Naive thymus-derived CD4-positive, alpha-beta T cell (primary cell): ENCODE measurements at regions not wholly inside any gene's neighbourhood (a gene's known extent, or its start where the extent isn't known, plus 50 kb on each side); places are given as distances from the start of the nearest gene placed in this dataset.
"Not testable (repeated sequence)": the region's sequence is repeated elsewhere in the genome, so short reads cannot be mapped to it uniquely, and the experiment has no call there.

Experiments
- ATAC-seq: fragments of 150-1000 bp; cut with Tn5 transposase; 2 replicates; pipeline ENCODE4 v1.10.0; 2021; ENCODE audit warnings: mild to moderate bottlenecking, moderate library complexity
- CTCF ChIA-PET: fragments of 350-600 bp; sonication (Branson Sonifier 250); formaldehyde crosslinking; loops from one replicate; lab custom pipeline; 2021; ENCODE audit warnings: antibody characterized with exemption; lab: Charles Lee
- POLR2A ChIA-PET: fragments of 350-600 bp; sonication (Branson Sonifier 250); formaldehyde crosslinking; loops from one replicate; lab custom pipeline; 2021; ENCODE audit warnings: antibody characterized with exemption, inconsistent platforms; lab: Charles Lee
- DNase-seq, 9 donors: peaks; one replicate each; pipeline versions ENCODE4 v3.0.0 to v3.0.0-alpha.2; 2020 to 2022; ENCODE audit warnings: mixed read lengths in 1 of 9
- H3K27ac ChIP-seq: one replicate; pipeline ENCODE4 v1.7.0; 2013; ENCODE audit warnings: mild to moderate bottlenecking, low read depth, low read length, moderate library complexity
- H3K27me3 ChIP-seq, 2 donors: one replicate each; pipeline ENCODE4 v1.7.0; 2013; ENCODE audit warnings: low read length in 2 of 2, mild to moderate bottlenecking in 2 of 2, moderate library complexity in 2 of 2; ENCODE audit not compliant: control insufficient read depth in 2 of 2, insufficient read depth in 2 of 2
- H3K36me3 ChIP-seq, 3 experiments: 1 replicate in 2 of 3; 2 replicates in 1 of 3; pipeline ENCODE4 v1.7.0; 2013; ENCODE audit warnings: low read length in 3 of 3, mild to moderate bottlenecking in 3 of 3, moderate library complexity in 1 of 3; ENCODE audit not compliant: insufficient read depth in 3 of 3, control insufficient read depth in 2 of 3
- H3K4me1 ChIP-seq, 2 donors: one replicate each; pipeline ENCODE4 v1.7.0; 2013; ENCODE audit warnings: low read length in 2 of 2, mild to moderate bottlenecking in 2 of 2, moderate library complexity in 1 of 2; ENCODE audit not compliant: control insufficient read depth in 2 of 2, insufficient read depth in 2 of 2
- H3K4me3 ChIP-seq: 2 replicates; pipeline ENCODE4 v1.7.0; 2013; ENCODE audit warnings: mild to moderate bottlenecking, low read length
- H3K9me3 ChIP-seq, 3 experiments: 1 replicate in 2 of 3; 2 replicates in 1 of 3; pipeline ENCODE4 v1.7.0; 2013; ENCODE audit warnings: low read length in 3 of 3; ENCODE audit not compliant: control insufficient read depth in 2 of 3
- H3K27ac Mint-ChIP-seq, 9 donors: one replicate each; pipeline ENCODE4 v1.8.0; 2020 to 2022; ENCODE audit warnings: mixed read lengths in 9 of 9, mild to moderate bottlenecking in 8 of 9, moderate library complexity in 5 of 9, inconsistent platforms in 2 of 9
- H3K27me3 Mint-ChIP-seq, 5 donors: one replicate each; pipeline ENCODE4 v1.8.0; 2021 to 2022; ENCODE audit warnings: mixed read lengths in 5 of 5, mild to moderate bottlenecking in 1 of 5
- H3K36me3 Mint-ChIP-seq, 5 donors: one replicate each; pipeline ENCODE4 v1.8.0; 2020 to 2022; ENCODE audit warnings: mixed read lengths in 5 of 5, mild to moderate bottlenecking in 3 of 5, inconsistent platforms in 1 of 5
- H3K4me1 Mint-ChIP-seq, 7 donors: one replicate each; pipeline ENCODE4 v1.8.0; 2020 to 2022; ENCODE audit warnings: mixed read lengths in 7 of 7, mild to moderate bottlenecking in 3 of 7, inconsistent platforms in 1 of 7
- H3K4me3 Mint-ChIP-seq, 10 donors: one replicate each; pipeline ENCODE4 v1.8.0; 2020 to 2022; ENCODE audit warnings: mild to moderate bottlenecking in 10 of 10, mixed read lengths in 10 of 10, moderate library complexity in 6 of 10, inconsistent platforms in 2 of 10
- H3K9me3 Mint-ChIP-seq, 11 donors: one replicate each; pipeline ENCODE4 v1.8.0; 2020 to 2022; ENCODE audit warnings: mixed read lengths in 11 of 11, mild to moderate bottlenecking in 4 of 11, inconsistent platforms in 1 of 11, moderate library complexity in 1 of 11
- intact Hi-C, 2 donors: fragments of 100-400 bp; cut with micrococcal nuclease; formaldehyde crosslinking; loops; one replicate each; pipeline ENCODE4 v1.15.1; 2023

- H3K4me1 ChIP-seq = no peaks in the 10 kb centered on the region
- POLR2A ChIA-PET = no interaction called here
- no peaks in the 10 kb centered on the region for H3K36me3 ChIP-seq
- H3K4me3 ChIP-seq = no peak overlapping the region
- ATAC-seq = no peak
- Mint-ChIP-seq H3K27me3 (no peaks in the 10 kb centered on the region), H3K36me3 (no peaks in the 10 kb centered on the region), H3K27ac (no peak overlapping the region), H3K4me3 (no peak overlapping the region), H3K9me3 (peaks cover 0 to 11% (median 3%) of the 10 kb centered on the region in 11 donors), H3K4me1 (no peaks in the 10 kb centered on the region)
- H3K9me3 ChIP-seq = no peaks in the 10 kb centered on the region
- DNase-seq = no peak
- CTCF ChIA-PET = no interaction called here
- intact Hi-C loops = no loop called here
- no peak overlapping the region for H3K27ac ChIP-seq
- H3K27me3 ChIP-seq = no peaks in the 10 kb centered on the region
Observed at GRCh38 chr13:63851526-63851925, 2435.9 kb upstream of the PCDH20 start.

DNA sequence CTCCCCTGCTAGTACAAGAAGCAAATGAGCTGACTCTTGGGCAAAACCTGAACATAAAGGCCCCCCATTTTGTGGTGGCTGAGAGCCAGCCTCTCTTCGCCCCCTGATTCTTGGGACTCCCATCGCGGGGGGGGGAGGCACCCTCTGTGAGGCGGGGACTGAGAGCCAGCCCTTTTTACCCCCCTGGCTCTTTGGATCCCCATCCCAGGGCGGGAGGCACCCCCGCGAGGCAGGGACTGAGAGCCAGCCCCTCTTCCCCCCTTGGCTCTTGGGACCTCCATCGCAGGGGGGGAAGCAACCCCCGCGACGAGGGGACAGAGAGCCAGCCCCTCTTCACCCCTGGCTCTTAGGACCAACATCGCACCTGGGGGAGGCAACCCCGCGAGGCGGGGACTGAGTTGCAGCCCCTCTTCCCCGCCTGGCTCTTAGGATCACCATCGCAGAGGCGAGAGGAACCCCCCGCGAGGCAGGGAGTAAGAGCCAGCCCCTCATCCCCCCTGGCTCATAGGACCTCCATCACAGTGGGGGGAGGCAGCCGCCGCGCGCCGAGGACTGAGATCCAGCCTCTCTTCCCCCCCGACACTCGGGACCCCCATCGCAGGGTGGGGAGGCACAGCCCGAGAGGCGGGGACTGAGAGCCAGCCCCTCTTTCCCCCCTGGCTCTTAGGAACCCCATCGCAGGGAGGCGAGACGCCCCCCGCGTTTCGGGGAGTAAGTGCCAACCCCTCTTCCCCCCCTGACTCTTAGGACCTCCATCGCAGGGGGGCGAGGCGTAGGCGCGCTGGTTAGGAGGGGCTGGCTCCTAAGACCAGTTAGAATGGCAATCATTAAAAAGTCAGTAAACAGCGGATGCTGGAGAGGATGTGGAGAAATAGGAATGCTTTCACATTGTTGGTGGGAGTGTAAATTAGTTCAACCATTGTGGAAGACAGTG lies 2428.4 kb upstream of the PCDH20 start:
- Mint-ChIP-seq H3K4me3 (no peak overlapping the region), H3K27ac (no peak overlapping the region), H3K36me3 (no peaks in the 10 kb centered on the region), H3K27me3 (no peaks in the 10 kb centered on the region), H3K9me3 (peaks cover 2 to 33% (median 12%) of the 10 kb centered on the region in 11 donors), H3K4me1 (no peaks in the 10 kb centered on the region)
- no peaks in the 10 kb centered on the region for H3K27me3 ChIP-seq
- ChIA-PET CTCF (no interaction called here), POLR2A (no interaction called here)
- peaks cover 0 to 8% (median 0%) of the 10 kb centered on the region in 3 experiments for H3K9me3 ChIP-seq
- no peak overlapping the region for H3K27ac ChIP-seq
- H3K4me1 ChIP-seq = no peaks in the 10 kb centered on the region
- H3K36me3 ChIP-seq = no peaks in the 10 kb centered on the region
- intact Hi-C loops = no loop called here
- DNase-seq (no peak), ATAC-seq (no peak)
- no peak overlapping the region for H3K4me3 ChIP-seq

- H3K4me3 Mint-ChIP-seq = no peak overlapping the region
- CTCF ChIA-PET = no interaction called here
Observed at GRCh38 chr13:63842102-63842501, 2426.5 kb upstream of the PCDH20 start.

GRCh38 chr13:63840551-63841421 lies 2425.1 kb upstream of the PCDH20 start:
- H3K4me1 ChIP-seq = no peaks in the 10 kb centered on the region
- H3K4me3 Mint-ChIP-seq = no peak overlapping the region
- ATAC-seq = no peak
- H3K36me3 ChIP-seq = no peaks in the 10 kb centered on the region
- no peaks in the 10 kb centered on the region for H3K4me1 Mint-ChIP-seq
- no peak overlapping the region for H3K27ac ChIP-seq
- intact Hi-C loops = no loop called here
- H3K27me3 ChIP-seq = no peaks in the 10 kb centered on the region
- H3K4me3 ChIP-seq = no peak overlapping the region
- no peak for DNase-seq
- peaks cover 0 to 8% (median 0%) of the 10 kb centered on the region in 3 experiments for H3K9me3 ChIP-seq
- no peaks in the 10 kb centered on the region for H3K36me3 Mint-ChIP-seq
- CTCF ChIA-PET = no interaction called here
- H3K9me3 Mint-ChIP-seq = peaks cover 0 to 38% (median 6%) of the 10 kb centered on the region in 11 donors
- H3K27me3 Mint-ChIP-seq = no peaks in the 10 kb centered on the region
- POLR2A ChIA-PET = no interaction called here
- H3K27ac Mint-ChIP-seq = no peak overlapping the region

More at GRCh38 chr13:63842102-63842501, 2426.5 kb upstream of the PCDH20 start:
- Histone ChIP-seq H3K4me1 (no peaks in the 10 kb centered on the region), H3K9me3 (peaks cover 0 to 8% (median 0%) of the 10 kb centered on the region in 3 experiments), H3K27ac (no peak overlapping the region), H3K27me3 (no peaks in the 10 kb centered on the region), H3K4me3 (no peak overlapping the region), H3K36me3 (no peaks in the 10 kb centered on the region)
- POLR2A ChIA-PET = no interaction called here
- Mint-ChIP-seq H3K27me3 (no peaks in the 10 kb centered on the region), H3K36me3 (no peaks in the 10 kb centered on the region), H3K4me1 (no peaks in the 10 kb centered on the region), H3K27ac (no peak overlapping the region), H3K9me3 (peaks cover 2 to 41% (median 12%) of the 10 kb centered on the region in 11 donors)
- no peak for DNase-seq
- ATAC-seq = no peak
- intact Hi-C loops = no loop called here

DNA sequence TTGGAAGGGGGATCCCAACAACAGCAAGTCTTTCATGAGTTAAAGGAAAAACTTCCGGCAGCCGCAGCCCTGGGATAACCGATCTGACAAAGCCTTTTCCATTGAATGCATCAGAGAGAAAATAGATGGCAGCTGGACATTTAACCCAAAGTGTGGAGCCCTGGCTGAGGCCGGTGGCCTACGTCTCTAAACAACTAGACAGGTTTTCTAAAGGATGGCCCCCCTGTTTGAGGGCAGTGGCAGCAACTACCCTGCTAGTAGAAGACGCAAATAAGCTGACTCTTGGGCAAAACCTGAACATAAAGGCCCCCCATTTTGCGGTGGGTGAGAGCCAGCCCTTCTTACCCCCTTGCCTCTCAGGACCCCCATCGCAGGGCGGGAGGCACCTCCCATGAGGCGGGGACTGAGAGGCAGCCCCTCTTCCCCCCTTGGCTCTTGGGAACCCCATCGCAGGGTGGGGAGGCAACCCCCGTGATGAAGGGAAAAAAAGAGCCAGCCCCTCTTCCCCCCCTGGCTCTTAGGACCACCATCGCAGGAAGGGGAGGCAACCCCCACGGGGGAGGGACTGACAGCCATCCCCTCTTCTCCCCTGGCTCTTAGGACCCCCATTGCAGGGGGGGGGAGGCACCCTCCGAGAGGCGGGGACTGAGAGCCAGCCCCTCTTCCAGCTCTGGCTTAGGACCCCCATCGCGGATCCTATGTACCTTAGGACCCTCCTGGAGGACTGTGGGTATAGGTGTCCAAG lies 2422.9 kb upstream of the PCDH20 start:
- CTCF ChIA-PET = no interaction called here

DNA sequence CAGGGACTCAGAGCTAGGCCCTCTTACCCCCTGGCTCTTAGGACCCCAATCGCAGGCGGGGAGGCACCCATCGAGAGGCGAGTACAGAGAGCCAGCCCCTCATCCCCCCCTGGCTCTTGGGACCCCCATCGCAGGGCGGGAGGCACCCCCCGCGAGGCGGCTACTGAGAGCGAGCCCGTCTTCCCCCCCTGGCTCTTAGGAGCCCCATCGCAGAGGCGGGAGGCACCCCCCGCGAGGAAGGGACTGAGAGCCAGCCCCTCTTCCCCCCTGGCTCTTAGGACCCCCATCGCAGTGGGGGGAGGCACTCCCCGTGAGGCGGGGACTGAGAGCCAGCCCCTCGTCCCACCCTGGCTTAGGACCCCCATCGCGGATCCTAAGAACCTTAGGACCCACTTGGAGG lies 2422.1 kb upstream of the PCDH20 start:
- H3K4me3 ChIP-seq, H3K4me1 ChIP-seq, H3K4me1 Mint-ChIP-seq, CTCF ChIA-PET, H3K4me3 Mint-ChIP-seq, DNase-seq, H3K27me3 Mint-ChIP-seq, H3K27ac ChIP-seq, H3K36me3 ChIP-seq, H3K36me3 Mint-ChIP-seq, H3K27me3 ChIP-seq, H3K9me3 ChIP-seq, POLR2A ChIA-PET, intact Hi-C loops, ATAC-seq, H3K27ac Mint-ChIP-seq: not testable (repeated sequence)
- H3K9me3 Mint-ChIP-seq = peaks cover 0 to 30% (median 4%) of the 10 kb centered on the region in 11 donors

More for the DNA sequence above, 2422.9 kb upstream of the PCDH20 start:
- Histone ChIP-seq H3K4me1 (no peaks in the 10 kb centered on the region), H3K4me3 (no peak overlapping the region), H3K9me3 (peaks cover 0 to under 1% (median 0%) of the 10 kb centered on the region in 3 experiments), H3K27me3 (no peaks in the 10 kb centered on the region), H3K27ac (no peak overlapping the region), H3K36me3 (no peaks in the 10 kb centered on the region)
- H3K27me3 Mint-ChIP-seq = no peaks in the 10 kb centered on the region
- DNase-seq (no peak), ATAC-seq (no peak)
- no peak overlapping the region for H3K4me3 Mint-ChIP-seq
- H3K27ac Mint-ChIP-seq = no peak overlapping the region
- peaks cover 0 to 38% (median 5%) of the 10 kb centered on the region in 11 donors for H3K9me3 Mint-ChIP-seq
- H3K4me1 Mint-ChIP-seq = no peaks in the 10 kb centered on the region
- intact Hi-C loops = no loop called here
- no peaks in the 10 kb centered on the region for H3K36me3 Mint-ChIP-seq
- POLR2A ChIA-PET = no interaction called here
